GM19455 (cell line): ENCODE measurements at regions not wholly inside any gene's neighbourhood (a gene's known extent, or its start where the extent isn't known, plus 50 kb on each side); places are given as distances from the start of the nearest gene placed in this dataset.
"Not testable (repeated sequence)": the region's sequence is repeated elsewhere in the genome, so short reads cannot be mapped to it uniquely, and the experiment has no call there.

Source experiments
- ATAC-seq: cut with Tn5 transposase; IDR thresholded peaks from one replicate; pipeline ENCODE4 v1.9.1; 2021; ENCODE audit not compliant: unreplicated experiment

DNA sequence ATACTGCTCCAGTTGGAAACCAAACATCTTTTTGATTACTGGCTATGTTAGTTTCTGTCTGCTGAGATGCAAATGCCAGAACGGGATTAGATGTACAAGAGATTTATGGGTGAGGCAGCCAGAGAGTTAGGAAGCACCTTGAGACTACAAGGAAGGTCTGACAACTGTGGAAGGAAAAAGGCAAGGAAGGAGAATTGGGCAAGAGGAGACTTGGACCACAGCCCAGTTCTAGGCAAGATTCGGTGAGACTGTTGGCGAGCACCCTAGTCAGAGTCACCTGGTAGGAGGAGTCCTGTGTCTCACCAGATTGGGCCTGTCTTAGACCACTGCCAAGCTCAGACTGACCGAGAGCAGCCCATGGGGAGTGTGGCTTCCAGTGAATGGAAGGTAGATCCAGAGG is 91.8 kb upstream of the F13A1 start:
- no peak for ATAC-seq

DNA sequence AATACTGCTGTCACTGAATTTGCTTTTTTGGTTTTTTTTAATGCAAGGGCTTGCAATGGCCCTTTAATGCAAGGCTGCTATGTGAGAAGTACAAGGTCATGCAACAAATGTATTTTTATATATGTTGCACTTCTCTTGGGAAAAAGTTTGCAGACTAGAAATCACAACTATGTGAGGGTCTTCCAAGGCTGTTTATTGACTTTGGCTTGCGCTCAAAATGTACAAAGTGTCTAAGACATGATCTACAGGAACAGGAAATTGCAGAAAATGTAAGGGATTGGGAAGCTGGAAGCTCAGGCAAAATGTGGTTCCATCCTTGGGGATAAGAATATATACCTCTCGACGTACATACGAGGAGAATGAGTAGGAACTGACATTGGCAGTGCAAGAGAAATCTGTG is 92.2 kb upstream of the F13A1 start:
- no peak for ATAC-seq

DNA sequence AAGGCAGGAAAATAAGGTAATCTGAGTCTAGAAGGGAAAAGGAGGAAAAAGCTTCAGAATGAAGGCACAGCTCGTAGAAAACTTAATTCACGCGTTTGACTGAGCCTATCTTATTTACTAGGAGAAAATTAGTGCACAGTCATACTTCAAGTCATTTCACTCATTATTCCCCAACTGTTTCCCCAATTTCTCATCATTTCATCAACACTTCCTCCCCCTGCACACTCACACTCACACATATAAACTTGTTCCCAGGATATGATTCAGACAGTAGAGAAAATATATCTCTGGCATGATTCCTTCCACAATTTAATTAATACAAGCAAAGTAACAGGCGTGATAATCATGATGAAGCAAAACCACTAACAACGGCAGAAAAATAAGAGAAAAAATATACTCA is 94.5 kb upstream of the F13A1 start:
- ATAC-seq: no peak

DNA sequence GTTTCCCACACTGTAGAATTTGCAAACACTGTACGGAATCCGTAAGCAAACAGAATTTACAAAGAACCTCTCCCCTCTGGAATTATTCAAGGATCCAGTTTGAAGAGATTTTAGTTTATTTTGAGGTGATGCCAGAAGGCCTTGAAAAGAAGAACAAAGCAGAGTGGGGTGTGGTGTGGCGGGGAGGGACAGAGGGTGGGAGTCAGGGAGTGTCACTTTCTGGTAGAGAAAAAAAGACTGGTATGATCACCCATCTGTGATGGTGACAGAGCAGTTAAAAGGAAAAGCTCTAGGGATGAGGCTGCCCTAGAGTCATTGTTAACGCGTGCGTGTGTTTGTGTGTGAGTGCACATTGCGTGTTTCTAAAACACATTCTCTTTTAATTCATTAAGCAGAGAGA is 97.0 kb upstream of the F13A1 start:
- ATAC-seq: no peak

DNA sequence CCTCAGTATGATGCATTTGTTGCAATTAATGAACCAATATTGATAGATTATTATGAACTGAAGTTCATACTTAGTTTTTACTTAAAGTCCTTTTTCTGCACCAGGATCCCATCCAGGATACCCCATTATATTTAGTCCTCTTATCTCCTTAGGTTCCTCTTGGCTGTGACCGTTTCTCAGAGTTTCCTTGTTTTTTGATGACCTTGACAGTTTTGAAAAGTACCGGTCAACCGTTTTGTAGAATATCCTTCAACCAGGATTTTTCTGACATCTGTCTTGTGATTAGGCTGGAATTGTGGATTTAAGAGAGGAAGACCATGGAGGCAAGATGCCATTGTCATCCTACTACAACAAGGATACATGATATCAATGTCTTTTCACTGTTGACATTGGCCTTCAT is 98.0 kb upstream of the F13A1 start:
- ATAC-seq: no peak

DNA sequence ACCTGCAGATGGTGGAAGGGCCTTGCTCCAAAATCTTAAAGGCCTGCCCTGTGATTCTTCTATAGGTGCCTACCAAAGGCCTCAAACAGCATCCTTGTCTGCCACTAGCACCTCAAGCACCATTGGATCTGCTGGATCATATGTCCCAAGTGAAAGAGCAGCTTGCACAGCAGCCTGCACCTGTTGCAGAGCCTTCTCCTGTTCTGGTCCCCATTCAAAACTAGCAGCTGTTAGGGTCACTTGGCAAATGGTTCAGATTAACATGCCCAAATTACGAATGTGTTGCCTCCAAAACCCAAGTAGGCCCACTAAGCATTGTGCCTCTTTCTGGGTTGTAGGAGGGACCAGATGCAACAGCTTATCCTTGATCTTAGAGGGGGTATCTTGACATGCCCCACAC is 99.6 kb upstream of the F13A1 start:
- ATAC-seq: no peak

DNA sequence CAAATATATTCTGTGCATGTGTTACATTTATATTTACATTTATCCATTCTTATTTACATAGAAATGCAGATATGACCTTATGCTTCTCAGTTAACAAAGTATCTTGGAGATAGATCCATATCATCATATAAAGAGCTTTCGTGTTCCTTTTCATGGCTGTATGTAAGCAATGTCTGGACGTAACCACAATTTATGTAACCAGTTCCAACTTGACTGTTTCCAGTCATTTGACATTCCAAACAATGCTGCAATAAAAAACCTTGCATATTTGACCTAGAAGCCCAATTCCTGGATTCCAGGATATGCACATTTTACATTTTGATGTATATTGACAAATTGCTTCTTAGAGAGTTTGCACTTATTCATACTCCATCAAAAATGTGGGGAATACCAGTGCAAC is 113.7 kb upstream of the F13A1 start:
- ATAC-seq: no peak

DNA sequence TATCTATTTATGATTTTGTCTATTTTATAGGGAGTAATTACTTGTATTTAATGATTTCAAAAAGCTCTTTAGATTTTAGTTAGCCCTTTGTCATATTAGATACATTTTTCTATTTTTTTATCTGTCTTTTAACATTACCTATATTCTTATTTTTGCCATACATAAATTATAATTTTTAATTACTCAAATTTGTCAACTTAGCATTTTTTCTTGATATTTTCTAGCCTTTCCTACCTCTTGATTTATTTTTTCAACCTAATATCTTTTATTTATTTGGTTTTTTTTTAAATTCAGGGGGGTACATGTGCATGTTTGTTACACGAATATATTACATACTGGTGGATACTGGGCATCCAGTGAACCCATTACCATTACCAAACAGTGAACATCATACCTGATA is 114.3 kb upstream of the F13A1 start:
- no peak for ATAC-seq

DNA sequence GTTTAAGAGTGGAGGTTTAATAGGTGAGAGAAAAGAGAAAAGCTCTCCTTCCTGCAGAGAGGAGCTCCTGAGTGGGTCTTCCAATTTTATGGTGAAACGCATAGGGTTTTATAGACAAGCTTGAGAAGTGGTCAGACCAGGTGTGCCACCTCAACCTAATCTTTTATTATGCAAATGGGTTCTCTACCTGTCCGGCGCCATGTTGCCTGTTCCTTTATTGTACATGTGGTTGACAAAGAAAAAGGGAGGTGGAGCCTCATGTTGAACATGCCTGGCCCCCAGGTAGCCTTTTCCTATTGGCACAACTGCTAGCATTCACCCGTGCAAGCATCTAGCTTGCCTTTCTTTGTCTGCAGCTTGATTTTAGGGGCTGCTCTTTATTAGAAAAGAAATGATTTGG is 115.9 kb upstream of the F13A1 start:
- no peak for ATAC-seq

DNA sequence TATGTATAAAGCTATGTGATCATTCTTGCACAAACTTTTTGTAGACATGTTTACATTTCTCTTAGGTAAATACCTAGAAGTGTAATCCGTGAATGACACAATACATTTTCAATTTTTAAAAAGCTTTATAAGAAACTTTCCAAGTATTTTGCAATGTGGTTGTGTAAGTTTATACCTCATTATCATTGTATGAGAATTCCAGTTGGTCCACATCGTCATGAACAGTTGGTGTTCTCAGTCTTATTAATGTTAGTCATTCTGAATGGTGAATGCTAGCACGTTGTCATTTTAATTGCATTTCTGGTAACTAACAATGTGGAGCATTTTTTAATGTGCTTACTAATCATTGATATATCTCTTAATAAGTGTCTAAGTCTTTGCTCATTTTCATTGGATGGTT is 116.5 kb upstream of the F13A1 start:
- ATAC-seq: no peak

DNA sequence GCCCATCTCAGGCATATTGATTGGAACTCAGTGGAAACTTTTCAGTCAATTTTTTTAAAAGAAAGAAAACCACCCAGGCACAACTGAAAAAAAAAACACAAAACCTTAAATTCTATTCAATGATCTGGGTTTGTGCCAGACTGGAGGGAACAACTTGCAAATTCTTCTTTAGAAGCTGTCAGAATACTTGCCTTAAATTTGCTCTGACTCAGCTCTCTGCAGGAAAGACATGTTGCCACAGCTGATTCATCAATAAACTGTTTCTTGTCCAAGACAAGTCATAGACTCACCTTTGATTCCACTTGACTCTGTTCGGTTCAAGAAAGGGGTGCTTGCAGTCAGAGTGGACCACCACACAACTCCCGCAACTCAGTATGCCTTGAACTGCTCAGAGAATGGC is 117.8 kb upstream of the F13A1 start:
- ATAC-seq: no peak

DNA sequence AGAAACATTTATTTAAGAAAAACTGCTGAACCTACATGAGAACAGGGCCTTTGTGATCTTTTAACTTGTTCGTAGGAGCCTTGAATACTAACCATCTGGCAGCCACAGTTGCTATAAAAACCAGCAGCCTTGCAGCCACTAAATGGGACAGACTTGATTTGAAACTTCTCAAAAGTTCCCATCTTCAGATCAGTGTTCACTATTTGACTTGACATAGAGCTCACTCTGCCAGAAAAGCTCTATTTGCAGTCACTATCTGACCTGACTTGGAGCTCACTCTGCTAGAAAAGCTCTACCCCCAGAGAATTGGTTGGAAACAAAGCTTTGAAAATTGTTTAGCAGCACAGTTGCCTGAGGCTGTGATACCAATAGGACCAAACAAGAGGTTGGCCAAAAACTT is 119.3 kb upstream of the F13A1 start:
- no peak for ATAC-seq

DNA sequence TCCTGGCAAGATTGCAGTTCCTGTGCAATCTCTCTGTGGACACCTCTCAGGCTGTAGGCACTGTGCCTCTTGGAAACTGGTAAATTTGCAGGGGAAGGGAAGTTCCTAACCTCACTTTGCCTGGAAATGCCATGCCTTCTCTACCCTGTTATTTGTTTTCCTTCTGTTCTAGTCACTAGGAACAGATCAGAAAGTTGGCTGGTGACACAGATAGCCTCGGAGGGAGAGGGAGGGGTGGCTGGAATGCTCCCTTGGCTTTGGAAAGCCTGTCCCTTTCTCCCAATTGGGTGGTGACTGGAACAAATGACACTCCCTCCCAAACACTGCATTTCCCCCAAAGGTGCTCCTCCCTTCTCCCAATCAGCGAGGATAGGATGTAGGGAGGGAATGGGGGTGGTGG is 131.5 kb upstream of the F13A1 start:
- ATAC-seq: no peak

DNA sequence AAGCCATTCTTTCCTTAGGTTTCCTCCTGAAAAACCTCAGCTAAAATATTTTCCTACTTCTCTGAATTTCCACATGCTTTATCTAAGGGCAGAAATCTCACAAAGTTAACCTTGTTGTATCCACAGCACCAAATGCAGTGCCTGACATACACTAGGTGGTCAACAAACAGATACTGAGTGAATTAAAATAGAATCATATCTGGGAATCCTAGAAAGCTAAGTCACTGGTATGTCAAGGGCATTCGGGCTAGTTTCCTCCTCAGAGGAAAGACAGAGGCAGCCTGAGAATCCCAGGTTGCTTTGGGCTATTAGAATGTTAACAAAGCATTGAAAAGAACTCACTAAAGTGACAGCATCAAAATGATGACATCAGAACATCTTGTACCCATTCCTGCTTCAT is 132.7 kb upstream of the F13A1 start:
- no peak for ATAC-seq

DNA sequence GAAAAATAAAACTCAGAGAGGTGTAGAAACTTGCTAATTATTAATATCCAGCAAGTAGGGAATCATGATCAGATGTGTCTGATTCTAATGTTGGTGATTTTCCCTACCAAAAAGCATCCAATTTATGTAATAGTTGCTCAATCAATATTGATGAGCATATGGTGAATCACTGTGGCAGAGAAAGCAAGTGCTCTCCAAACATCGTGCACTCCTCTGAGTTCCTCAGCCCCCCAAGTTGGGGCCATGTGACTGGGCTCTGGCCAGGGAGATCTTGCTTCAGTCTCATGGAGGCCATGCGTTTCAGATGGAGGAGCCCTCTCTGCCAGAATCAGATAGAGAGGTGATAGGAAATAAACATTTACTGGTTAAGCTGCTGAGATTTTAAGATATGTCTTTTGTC is 133.2 kb upstream of the LY86 start:
- ATAC-seq: no peak

DNA sequence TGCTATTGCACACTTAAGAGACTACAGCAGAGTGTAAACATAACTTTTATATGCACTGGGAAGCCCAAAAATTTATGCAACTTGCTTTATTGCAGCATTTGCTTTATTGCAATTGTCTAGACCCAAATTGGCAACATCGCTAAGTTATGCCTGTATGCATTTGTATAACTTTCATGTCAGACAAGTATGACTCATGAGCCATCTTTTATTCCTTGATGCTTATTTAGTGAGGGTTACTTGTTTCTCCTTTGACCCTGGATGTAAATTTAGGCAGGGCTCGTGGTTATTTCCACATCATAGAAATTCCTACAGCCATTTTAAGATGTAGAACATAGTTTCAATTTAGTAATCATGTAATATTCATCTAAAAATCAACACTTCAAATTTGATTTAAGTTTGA is 130.3 kb upstream of the LY86 start:
- ATAC-seq: no peak

DNA sequence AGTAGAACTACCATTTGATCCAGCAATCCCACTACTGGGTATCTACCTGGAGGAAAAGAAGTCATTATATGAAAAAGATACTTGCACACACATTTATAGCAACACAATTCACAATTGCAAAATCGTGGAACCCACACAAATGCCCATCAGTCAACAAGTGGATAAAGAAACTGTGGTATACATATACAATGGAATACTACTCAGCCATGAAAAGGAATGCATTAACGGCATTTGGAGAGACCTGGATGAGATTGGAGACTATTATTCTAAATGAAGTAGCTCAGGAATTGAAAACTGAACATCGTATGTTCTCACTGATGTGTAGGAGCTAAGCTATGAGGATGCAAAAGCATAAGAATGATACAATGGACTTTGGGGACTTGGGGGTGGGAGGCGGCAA is 128.6 kb upstream of the LY86 start:
- not testable (repeated sequence) for ATAC-seq

DNA sequence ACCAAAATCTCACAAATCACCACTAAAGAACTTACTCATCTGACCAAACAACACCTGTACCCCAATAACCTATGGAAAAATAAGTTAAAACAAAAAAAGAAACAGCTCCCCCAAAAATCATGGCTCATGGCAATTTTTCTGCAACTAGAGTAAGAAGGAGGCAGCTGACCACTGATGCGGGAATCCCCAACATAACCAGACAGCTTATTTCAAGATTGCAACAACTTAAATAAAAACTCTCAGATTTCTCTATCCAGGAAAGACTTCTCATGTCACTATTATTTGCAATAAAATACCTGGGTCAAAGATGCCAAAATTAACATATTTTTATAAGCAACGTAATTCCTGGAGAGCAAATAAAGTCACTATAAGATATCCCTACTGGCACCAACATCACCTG is 128.1 kb upstream of the LY86 start:
- ATAC-seq: no peak

DNA sequence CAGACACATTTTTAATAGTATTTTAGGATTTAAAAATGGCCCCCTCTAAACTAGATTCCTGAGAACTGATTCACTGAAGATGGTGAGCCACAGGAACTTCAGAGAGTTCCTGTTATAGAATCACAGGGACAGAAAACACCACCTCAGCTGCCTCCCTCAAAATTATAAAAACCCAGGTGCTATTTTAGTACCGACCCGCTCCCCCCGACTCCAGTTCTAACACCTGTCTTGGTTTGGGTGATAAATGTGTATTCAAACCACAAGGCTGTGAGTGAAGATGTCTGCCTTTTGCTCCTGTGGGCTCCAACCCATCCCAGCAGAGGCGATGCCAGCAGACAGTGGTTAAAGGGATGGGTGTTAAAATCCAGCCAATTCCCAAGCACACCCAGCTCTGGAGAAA is 127.4 kb upstream of the LY86 start:
- ATAC-seq: no peak

DNA sequence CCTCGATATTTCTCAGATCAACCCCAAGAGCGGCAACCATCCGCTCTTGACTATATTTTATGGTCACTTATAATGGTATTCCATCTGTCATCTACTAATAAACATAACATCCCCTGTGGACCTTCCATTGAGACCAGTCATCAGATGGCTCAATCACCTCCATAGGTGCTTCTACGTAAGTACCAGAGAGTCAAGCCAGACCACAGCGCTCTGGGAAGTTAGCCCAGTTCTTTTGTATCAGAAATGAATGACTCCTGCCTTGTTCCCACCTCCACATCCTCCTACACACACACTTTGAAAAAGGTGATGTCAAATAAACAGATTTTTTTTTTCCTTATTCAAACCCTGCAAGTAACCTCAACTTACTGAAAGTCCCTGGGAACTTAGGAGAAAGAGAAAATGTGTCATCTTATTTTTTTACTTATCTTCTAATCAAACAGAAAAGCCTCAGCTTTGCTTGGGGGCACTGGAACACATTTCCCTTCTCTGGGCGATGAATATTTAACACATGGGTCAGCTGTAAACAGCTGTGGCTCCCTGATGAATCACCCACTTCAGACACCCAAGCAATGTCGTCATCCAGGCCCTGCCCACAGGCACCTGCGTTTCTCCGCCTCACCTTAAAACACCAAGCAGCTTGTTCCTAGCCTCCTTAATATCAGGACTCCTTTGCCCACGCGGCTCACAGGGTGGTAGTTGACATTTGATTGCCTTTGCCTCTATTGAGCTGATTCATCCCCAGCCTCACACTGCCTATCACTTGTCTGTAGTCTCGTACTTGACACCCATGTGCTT is 121.4 kb upstream of the LY86 start:
- ATAC-seq: no peak

DNA sequence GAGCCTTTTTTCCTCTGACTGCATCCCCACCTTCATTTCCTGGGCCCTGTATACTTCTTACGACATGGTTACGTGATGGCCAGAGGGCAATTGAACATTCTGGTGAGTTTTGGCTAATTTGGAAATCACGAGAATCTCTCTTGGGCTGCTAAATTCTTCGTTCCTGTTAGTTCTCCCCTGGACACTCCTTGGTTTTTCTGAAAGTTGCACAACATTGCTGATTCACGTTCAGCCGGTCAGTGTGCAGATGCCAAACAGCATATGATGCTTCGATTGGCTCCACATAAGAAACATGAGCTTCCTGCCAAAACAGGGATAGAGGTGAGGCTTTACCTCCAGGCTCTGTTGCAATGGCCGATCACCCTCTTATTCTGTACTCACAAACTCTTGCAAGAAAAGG is 119.4 kb upstream of the LY86 start:
- no peak for ATAC-seq

DNA sequence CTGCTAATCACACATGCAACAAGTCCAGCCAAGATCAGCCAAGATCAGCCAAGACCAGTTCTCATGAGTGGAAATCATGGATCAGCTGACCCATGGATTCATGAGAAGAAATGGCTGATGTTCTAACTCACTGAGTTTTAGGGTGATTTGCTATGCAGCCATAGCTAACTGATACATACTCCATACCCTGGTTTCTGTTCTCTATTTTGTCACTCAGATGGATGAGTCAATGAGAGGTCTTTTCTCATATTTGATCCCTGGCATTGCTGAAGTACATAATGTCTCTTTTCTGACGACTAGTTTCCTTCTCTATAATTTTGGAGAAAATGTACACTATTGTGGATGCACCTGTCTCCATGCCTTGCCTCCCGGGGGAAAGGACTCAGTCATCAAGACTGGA is 118.4 kb upstream of the LY86 start:
- ATAC-seq: no peak

DNA sequence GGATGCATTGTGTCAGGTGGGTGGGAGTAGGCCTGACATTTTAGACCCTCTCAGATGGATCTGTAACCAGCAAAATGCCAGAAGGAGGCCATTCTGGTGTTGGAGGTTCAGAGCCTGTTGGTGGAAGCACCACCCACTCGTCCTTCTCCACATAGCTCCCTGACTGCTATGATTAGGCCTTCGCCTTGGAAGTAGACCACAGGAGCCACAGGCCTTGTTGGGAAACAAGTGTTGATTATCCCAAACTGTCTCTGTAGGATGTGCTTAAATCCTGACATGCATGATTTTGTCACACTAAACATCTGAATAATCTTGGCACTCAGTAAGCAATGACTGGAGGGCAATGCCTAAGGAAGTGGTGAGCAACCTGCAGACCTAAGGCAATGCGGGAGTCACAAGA is 117.2 kb upstream of the LY86 start:
- ATAC-seq: no peak
